SU-DHL-6 (cell line): ENCODE measurements at regions not wholly inside any gene's neighbourhood (a gene's known extent, or its start where the extent isn't known, plus 50 kb on each side); places are given as distances from the start of the nearest gene placed in this dataset.

ENCODE experiments used
- H2AFZ ChIP-seq: fragments of 200-600 bp; sonication (generic); 2 replicates; pipeline ENCODE4 v1.6.1; 2014; ENCODE audit warnings: low read depth, mild to moderate bottlenecking, moderate library complexity, mixed read lengths, antibody characterized with exemption, low read length; ENCODE audit not compliant: severe bottlenecking
- H3F3A ChIP-seq: fragments of 200-600 bp; shearing (Covaris generic); 2 replicates; pipeline ENCODE4 v1.6.0; 2016; ENCODE audit warnings: antibody characterized with exemption, mild to moderate bottlenecking; ENCODE audit not compliant: insufficient read depth
- H3K27ac ChIP-seq: fragments of 200-600 bp; sonication (generic); 2 replicates; pipeline ENCODE4 v1.5.1; 2016; ENCODE audit warnings: low read depth, mild to moderate bottlenecking, low read length, moderate library complexity, mixed read lengths
- H3K27me3 ChIP-seq: fragments of 200-600 bp; sonication (generic), shearing (Covaris generic); 2 replicates; pipeline ENCODE4 v1.6.0; 2014; ENCODE audit warnings: mild to moderate bottlenecking, low read length
- H3K36me3 ChIP-seq: fragments of 200-600 bp; sonication (generic); 2 replicates; pipeline ENCODE4 v1.6.1; 2014; ENCODE audit warnings: mild to moderate bottlenecking, low read length, mixed read lengths
- H3K4me2 ChIP-seq: fragments of 300-600, 200-600 bp; shearing (Covaris generic), sonication (generic); 2 replicates; pipeline ENCODE4 v1.6.0; 2014; ENCODE audit warnings: low read length, low read depth, mild to moderate bottlenecking; ENCODE audit not compliant: poor library complexity, severe bottlenecking
- H3K4me3 ChIP-seq: fragments of 200-600 bp; sonication (generic); 2 replicates; pipeline ENCODE4 v1.5.1; 2014; ENCODE audit warnings: antibody characterized with exemption, low read length, mild to moderate bottlenecking, mixed read lengths; ENCODE audit not compliant: insufficient read depth, poor library complexity, severe bottlenecking
- H3K79me2 ChIP-seq: fragments of 200-600 bp; sonication (generic); 2 replicates; pipeline ENCODE4 v1.6.1; 2014; ENCODE audit warnings: mild to moderate bottlenecking, low read length, moderate library complexity; ENCODE audit not compliant: insufficient read depth
- H3K9ac ChIP-seq: fragments of 200-600 bp; sonication (generic); 2 replicates; pipeline ENCODE4 v1.7.0; 2014; ENCODE audit warnings: mild to moderate bottlenecking, low read length
- H3K9me2 ChIP-seq: fragments of 200-600 bp; sonication (generic); replicated peaks from 2 replicates; pipeline ENCODE4 v1.6.1; 2014; ENCODE audit warnings: low read length; ENCODE audit not compliant: insufficient read depth
- H3K9me3 ChIP-seq: fragments of 200-600 bp; sonication (generic); 2 replicates; pipeline ENCODE4 v1.6.1; 2014; ENCODE audit warnings: low read length, mixed read lengths; ENCODE audit not compliant: insufficient read depth
- H4K20me1 ChIP-seq: fragments of 200-600 bp; sonication (generic); 2 replicates; pipeline ENCODE4 v1.6.1; 2014; ENCODE audit warnings: low read depth, mild to moderate bottlenecking, antibody characterized with exemption, low read length, moderate library complexity, mixed read lengths
- CTCF ChIP-seq: fragments of 200-600 bp; sonication (generic); IDR thresholded peaks from one replicate; pipeline ENCODE4 v1.5.1; 2017; ENCODE audit warnings: antibody characterized with exemption, mild to moderate bottlenecking, low read length, moderate library complexity; ENCODE audit not compliant: insufficient read depth, poor library complexity, severe bottlenecking
- EZH2phosphoT487 ChIP-seq: fragments of 200-600 bp; sonication (generic), shearing (Covaris generic); conservative IDR thresholded peaks from 2 replicates; pipeline ENCODE4 v1.6.1; 2018; ENCODE audit warnings: mild to moderate bottlenecking, antibody characterized with exemption, low read length, moderate library complexity, mixed read lengths

DNA sequence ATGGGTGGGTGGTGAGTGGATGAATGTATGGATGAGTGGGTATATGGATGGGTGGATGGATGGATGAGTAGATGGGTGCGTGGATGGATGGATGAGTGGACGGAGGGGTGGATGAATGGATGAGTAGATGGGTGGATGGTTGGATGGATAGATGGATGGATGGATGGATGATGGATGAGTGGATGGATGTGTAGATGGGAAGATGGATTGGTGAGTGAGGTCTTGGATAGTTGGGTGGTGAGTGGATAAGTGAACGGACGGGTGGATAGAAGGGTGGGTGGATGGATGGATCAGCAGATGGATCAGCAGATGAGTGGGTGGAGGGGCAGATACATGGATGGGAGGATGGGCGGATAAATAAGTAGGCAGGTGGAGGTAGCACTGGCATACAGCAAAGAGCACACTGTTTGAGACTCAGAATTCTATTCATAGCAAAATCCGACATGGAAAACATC lies 163.5 kb downstream of the C9orf50 start:
- H3K9me3 ChIP-seq: no peaks in the 10 kb centered on the region
- H2AFZ ChIP-seq: no peak overlapping the region
- no peaks in the 10 kb centered on the region for H3K79me2 ChIP-seq
- no peaks in the 10 kb centered on the region for H3K36me3 ChIP-seq
- TF ChIP-seq CTCF (no peak), EZH2phosphoT487 (no peak)
- no peak overlapping the region for H3K4me2 ChIP-seq
- H3F3A ChIP-seq: no peaks in the 10 kb centered on the region
- no peaks in the 10 kb centered on the region for H3K9me2 ChIP-seq
- H3K4me3 ChIP-seq: no peak overlapping the region
- H3K27me3 ChIP-seq: no peaks in the 10 kb centered on the region
- no peaks in the 10 kb centered on the region for H4K20me1 ChIP-seq
- no peak overlapping the region for H3K9ac ChIP-seq
- H3K27ac ChIP-seq: no peak overlapping the region

GRCh38 chr9:129456549-129457324 lies 164.2 kb downstream of the C9orf50 start:
- no peaks in the 10 kb centered on the region for H3F3A ChIP-seq
- H3K9me2 ChIP-seq: no peaks in the 10 kb centered on the region
- no peak overlapping the region for H3K4me2 ChIP-seq
- no peaks in the 10 kb centered on the region for H3K27me3 ChIP-seq
- no peaks in the 10 kb centered on the region for H4K20me1 ChIP-seq
- no peak overlapping the region for H2AFZ ChIP-seq
- no peak overlapping the region for H3K4me3 ChIP-seq
- H3K9me3 ChIP-seq: no peaks in the 10 kb centered on the region
- H3K27ac ChIP-seq: no peak overlapping the region
- no peak overlapping the region for H3K9ac ChIP-seq
- no peaks in the 10 kb centered on the region for H3K79me2 ChIP-seq
- TF ChIP-seq EZH2phosphoT487 (no peak), CTCF (no peak)
- H3K36me3 ChIP-seq: no peaks in the 10 kb centered on the region

DNA sequence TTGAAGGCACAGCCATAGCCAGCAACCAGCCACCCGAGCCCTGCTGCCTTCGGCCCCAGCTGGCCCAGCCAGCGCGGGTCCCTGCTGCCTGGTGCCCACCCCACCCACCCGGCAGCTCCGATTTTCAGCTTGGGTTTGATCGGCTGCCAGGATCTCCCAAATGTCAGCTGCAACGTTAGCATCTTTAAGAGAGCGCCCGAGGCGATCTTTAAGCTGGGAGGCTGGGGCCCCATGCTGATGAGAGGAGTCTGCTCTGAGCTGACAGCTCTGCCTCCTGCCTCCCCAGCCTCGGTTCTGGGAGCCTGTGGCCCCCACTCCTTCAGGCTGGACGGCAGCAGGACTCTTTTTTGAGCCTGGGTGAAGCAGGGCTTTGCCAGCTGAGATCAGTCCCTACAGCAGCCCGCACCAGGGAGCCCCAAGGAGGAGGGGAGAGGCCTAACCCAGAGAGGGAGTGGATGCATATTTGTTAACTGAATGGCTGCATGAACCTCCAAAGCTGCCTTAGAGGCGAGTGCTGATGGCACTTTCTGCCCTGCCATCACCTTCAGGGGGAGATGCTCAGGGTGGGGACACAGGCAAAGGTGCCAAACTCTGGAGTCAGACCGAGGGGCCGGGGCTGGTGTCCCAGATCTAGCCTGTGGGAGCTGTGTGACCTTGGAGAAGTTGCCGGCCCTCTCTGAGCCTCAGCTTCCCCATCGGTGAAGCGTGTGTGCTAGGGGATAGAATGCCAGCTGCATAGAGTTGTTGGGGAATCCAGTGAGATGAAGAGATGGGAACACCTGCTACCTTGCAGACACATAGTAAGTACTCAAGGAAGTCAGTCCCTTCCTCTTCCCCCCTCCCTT lies 165.5 kb downstream of the C9orf50 start:
- Histone ChIP-seq H3K27me3 (no peaks in the 10 kb centered on the region), H3K4me2 (no peak overlapping the region), H3K79me2 (no peaks in the 10 kb centered on the region), H3K27ac (no peak overlapping the region), H3K9ac (no peak overlapping the region), H3K9me2 (no peaks in the 10 kb centered on the region), H3K4me3 (no peak overlapping the region), H3K36me3 (no peaks in the 10 kb centered on the region), H2AFZ (no peak overlapping the region), H3K9me3 (no peaks in the 10 kb centered on the region), H3F3A (no peaks in the 10 kb centered on the region), H4K20me1 (no peaks in the 10 kb centered on the region)
- TF ChIP-seq CTCF (no peak), EZH2phosphoT487 (no peak)
